Bronchial epithelial cell (primary cell): ENCODE measurements at regions not wholly inside any gene's neighbourhood (a gene's known extent, or its start where the extent isn't known, plus 50 kb on each side); places are given as distances from the start of the nearest gene placed in this dataset.

Source experiments
- DNase-seq: peaks from one replicate; pipeline ENCODE4 v3.0.0-alpha.2; 2010; ENCODE audit warnings: low read depth
- FAIRE-seq: peaks from 2 replicates; lab custom pipeline; 2011; peaks lifted over from hg19 to GRCh38; lab: Jason Lieb, UNC
- H3K27me3 ChIP-seq: 2 replicates; pipeline ENCODE4 v1.5.1; 2011; ENCODE audit warnings: low read length; ENCODE audit not compliant: control insufficient read depth, insufficient read depth
- H3K36me3 ChIP-seq: 2 replicates; pipeline ENCODE4 v1.5.1; 2011; ENCODE audit warnings: low read length; ENCODE audit not compliant: control insufficient read depth, insufficient read depth
- H3K4me3 ChIP-seq: 2 replicates; pipeline ENCODE4 v1.5.1; 2011; ENCODE audit warnings: mild to moderate bottlenecking, low read depth, low read length, control low read depth
- CTCF ChIP-seq: IDR thresholded peaks from 2 replicates; pipeline ENCODE4 v1.5.1; 2011; ENCODE audit warnings: mild to moderate bottlenecking, moderate library complexity, low read length, control low read depth, inconsistent platforms; ENCODE audit not compliant: insufficient read depth, severe bottlenecking

GRCh38 chr12:116473416-116473815 is 85.8 kb upstream of the MAP1LC3B2 start:
- Histone ChIP-seq H3K36me3 (no peaks in the 10 kb centered on the region), H3K4me3 (no peak overlapping the region), H3K27me3 (no peaks in the 10 kb centered on the region)
- TF ChIP-seq CTCF: no peak
- FAIRE-seq: no peak
- no peak for DNase-seq

- FAIRE-seq: no peak
- Histone ChIP-seq H3K4me3 (no peak overlapping the region), H3K36me3 (no peaks in the 10 kb centered on the region), H3K27me3 (no peaks in the 10 kb centered on the region)
- no peak for TF ChIP-seq CTCF
- DNase-seq: no peak
Observed at GRCh38 chr12:116474331-116474730, 84.8 kb upstream of the MAP1LC3B2 start.

GRCh38 chr12:116474899-116475298 is 84.3 kb upstream of the MAP1LC3B2 start:
- no peak for TF ChIP-seq CTCF
- no peak overlapping the region for H3K4me3 ChIP-seq
- FAIRE-seq (no peak), DNase-seq (no peak)
- H3K27me3 ChIP-seq: no peaks in the 10 kb centered on the region
- no peaks in the 10 kb centered on the region for H3K36me3 ChIP-seq

- DNase-seq (no peak), FAIRE-seq (no peak)
Observed at GRCh38 chr12:116476227-116476822, 82.9 kb upstream of the MAP1LC3B2 start.

GRCh38 chr12:116478243-116478773 is 80.9 kb upstream of the MAP1LC3B2 start:
- no peaks in the 10 kb centered on the region for H3K27me3 ChIP-seq
- DNase-seq: no peak

More at GRCh38 chr12:116476227-116476822, 82.9 kb upstream of the MAP1LC3B2 start:
- TF ChIP-seq CTCF: no peak
- Histone ChIP-seq H3K27me3 (no peaks in the 10 kb centered on the region), H3K36me3 (no peaks in the 10 kb centered on the region), H3K4me3 (no peak overlapping the region)

More at GRCh38 chr12:116478243-116478773, 80.9 kb upstream of the MAP1LC3B2 start:
- no peak for TF ChIP-seq CTCF
- Histone ChIP-seq H3K36me3 (no peaks in the 10 kb centered on the region), H3K4me3 (no peak overlapping the region)
- FAIRE-seq: no peak
